Brain microvascular endothelial cell (primary cell): ENCODE measurements at regions not wholly inside any gene's neighbourhood (a gene's known extent, or its start where the extent isn't known, plus 50 kb on each side); places are given as distances from the start of the nearest gene placed in this dataset.

Experiments
- DNase-seq: peaks from one replicate; pipeline ENCODE4 v3.0.0-alpha.2; 2020
- H3K27ac ChIP-seq: fragments of 250-450 bp; sonication (Bioruptor Pico); 2 replicates; pipeline ENCODE4 v1.5.1; 2020; ENCODE audit warnings: mild to moderate bottlenecking, moderate library complexity
- H3K27me3 ChIP-seq: fragments of 250-450 bp; sonication (Bioruptor Pico); replicated peaks from 2 replicates; pipeline ENCODE4 v1.5.1; 2020; ENCODE audit warnings: mild to moderate bottlenecking
- H3K36me3 ChIP-seq: fragments of 250-450 bp; sonication (Bioruptor Pico); replicated peaks from 2 replicates; pipeline ENCODE4 v1.5.1; 2020; ENCODE audit warnings: mild to moderate bottlenecking
- H3K4me3 ChIP-seq: 2 replicates; pipeline ENCODE4 v1.5.1; 2011; ENCODE audit warnings: low read depth, mild to moderate bottlenecking, control low read depth, low read length, moderate library complexity
- CTCF ChIP-seq: IDR thresholded peaks from 2 replicates; pipeline ENCODE4 v1.5.1; 2011; ENCODE audit warnings: low read depth, mild to moderate bottlenecking, moderate library complexity, low read length, control low read depth, inconsistent platforms; ENCODE audit errors: missing control alignments
- in situ Hi-C: cut with HindIII; loops from 2 replicates; pipeline ENCODE4 v1.10.0; 2017; ENCODE audit warnings: low sequenced_read_pairs, low pct_ligation_motif_present

- no peak overlapping the region for H3K27ac ChIP-seq
- DNase-seq: no peak
- no peak for TF ChIP-seq CTCF
- in situ Hi-C loops: no loop called here
- no peaks in the 10 kb centered on the region for H3K27me3 ChIP-seq
- no peaks in the 10 kb centered on the region for H3K36me3 ChIP-seq
- H3K4me3 ChIP-seq: no peak overlapping the region
These were observed 130.2 kb upstream of the PKDCC start for GRCh38 chr2:41917587-41917986.

- H3K36me3 ChIP-seq: no peaks in the 10 kb centered on the region
- TF ChIP-seq CTCF: no peak
- DNase-seq: no peak
- no peak overlapping the region for H3K4me3 ChIP-seq
- no peaks in the 10 kb centered on the region for H3K27me3 ChIP-seq
- in situ Hi-C loops: no loop called here
- no peak overlapping the region for H3K27ac ChIP-seq
These were observed 128.7 kb upstream of the PKDCC start for GRCh38 chr2:41919135-41919534.

GRCh38 chr2:41920181-41920580, 127.6 kb upstream of the PKDCC start:
- no peak for TF ChIP-seq CTCF
- no peaks in the 10 kb centered on the region for H3K27me3 ChIP-seq
- H3K4me3 ChIP-seq: no peak overlapping the region
- no peaks in the 10 kb centered on the region for H3K36me3 ChIP-seq
- DNase-seq: no peak
- in situ Hi-C loops: no loop called here
- no peak overlapping the region for H3K27ac ChIP-seq

- H3K27me3 ChIP-seq: no peaks in the 10 kb centered on the region
- H3K36me3 ChIP-seq: no peaks in the 10 kb centered on the region
- DNase-seq: no peak
- in situ Hi-C loops: no loop called here
- TF ChIP-seq CTCF: no peak
- no peak overlapping the region for H3K27ac ChIP-seq
- H3K4me3 ChIP-seq: no peak overlapping the region
These were observed 127.0 kb upstream of the PKDCC start for GRCh38 chr2:41920812-41921211.

GRCh38 chr2:41922177-41922576, 125.6 kb upstream of the PKDCC start:
- Histone ChIP-seq H3K4me3 (no peak overlapping the region), H3K27me3 (no peaks in the 10 kb centered on the region), H3K27ac (no peak overlapping the region), H3K36me3 (no peaks in the 10 kb centered on the region)
- DNase-seq: no peak
- in situ Hi-C loops: no loop called here
- no peak for TF ChIP-seq CTCF

- H3K27me3 ChIP-seq: no peaks in the 10 kb centered on the region
- no peak for TF ChIP-seq CTCF
- H3K4me3 ChIP-seq: no peak overlapping the region
- no peak for DNase-seq
- in situ Hi-C loops: no loop called here
- no peak overlapping the region for H3K27ac ChIP-seq
- H3K36me3 ChIP-seq: no peaks in the 10 kb centered on the region
These were observed 124.5 kb upstream of the PKDCC start for GRCh38 chr2:41923156-41923786.
